HG02678 (cell line): ENCODE measurements at regions not wholly inside any gene's neighbourhood (a gene's known extent, or its start where the extent isn't known, plus 50 kb on each side); places are given as distances from the start of the nearest gene placed in this dataset.

Experiments
- ATAC-seq: cut with Tn5 transposase; IDR thresholded peaks from one replicate; pipeline ENCODE4 v1.9.1; 2021; ENCODE audit warnings: mild to moderate bottlenecking, moderate library complexity; ENCODE audit not compliant: unreplicated experiment

DNA sequence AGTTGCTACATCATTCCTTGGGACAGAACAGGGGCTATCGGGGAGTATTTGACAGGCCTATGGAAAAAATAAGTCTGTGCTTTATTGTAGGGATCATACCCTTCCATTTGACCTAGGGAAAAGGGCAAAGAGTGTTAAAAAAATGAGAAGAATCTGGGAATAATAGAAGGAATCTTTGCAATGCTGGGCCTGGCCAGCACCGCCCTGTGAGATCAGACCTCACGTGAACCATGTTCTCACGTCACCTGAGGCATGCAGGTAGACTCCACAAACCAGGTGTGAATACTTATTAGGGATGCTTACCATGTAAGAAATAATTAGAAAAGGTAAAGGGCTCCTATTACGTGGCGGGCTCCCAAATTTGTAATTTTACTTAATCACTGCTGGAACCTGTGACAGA is 177.5 kb upstream of the GATA6 start:
- ATAC-seq = no peak

DNA sequence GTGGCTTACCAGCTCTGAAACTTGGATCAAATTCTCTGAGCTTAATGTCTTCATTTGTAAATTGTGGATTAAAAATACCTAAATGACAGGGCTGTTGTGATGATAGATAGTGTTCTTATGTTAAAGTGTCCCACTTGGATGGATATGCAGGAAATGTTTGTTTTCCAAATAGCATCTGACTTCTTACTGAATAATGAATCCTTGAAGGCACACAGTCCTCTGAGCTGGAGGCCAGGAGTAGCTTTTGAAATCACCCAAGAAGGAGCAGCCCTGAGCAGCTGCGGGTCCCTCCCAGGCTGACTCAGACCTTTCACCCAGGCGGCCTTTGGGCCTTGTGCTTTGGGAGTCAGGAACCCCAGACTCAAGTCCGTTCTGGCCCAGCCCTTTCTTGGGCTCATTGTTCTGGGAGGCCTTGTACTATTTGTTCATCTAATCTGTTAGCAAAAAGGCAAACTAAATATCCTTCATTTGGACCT is 173.0 kb upstream of the GATA6 start:
- ATAC-seq = no peak

DNA sequence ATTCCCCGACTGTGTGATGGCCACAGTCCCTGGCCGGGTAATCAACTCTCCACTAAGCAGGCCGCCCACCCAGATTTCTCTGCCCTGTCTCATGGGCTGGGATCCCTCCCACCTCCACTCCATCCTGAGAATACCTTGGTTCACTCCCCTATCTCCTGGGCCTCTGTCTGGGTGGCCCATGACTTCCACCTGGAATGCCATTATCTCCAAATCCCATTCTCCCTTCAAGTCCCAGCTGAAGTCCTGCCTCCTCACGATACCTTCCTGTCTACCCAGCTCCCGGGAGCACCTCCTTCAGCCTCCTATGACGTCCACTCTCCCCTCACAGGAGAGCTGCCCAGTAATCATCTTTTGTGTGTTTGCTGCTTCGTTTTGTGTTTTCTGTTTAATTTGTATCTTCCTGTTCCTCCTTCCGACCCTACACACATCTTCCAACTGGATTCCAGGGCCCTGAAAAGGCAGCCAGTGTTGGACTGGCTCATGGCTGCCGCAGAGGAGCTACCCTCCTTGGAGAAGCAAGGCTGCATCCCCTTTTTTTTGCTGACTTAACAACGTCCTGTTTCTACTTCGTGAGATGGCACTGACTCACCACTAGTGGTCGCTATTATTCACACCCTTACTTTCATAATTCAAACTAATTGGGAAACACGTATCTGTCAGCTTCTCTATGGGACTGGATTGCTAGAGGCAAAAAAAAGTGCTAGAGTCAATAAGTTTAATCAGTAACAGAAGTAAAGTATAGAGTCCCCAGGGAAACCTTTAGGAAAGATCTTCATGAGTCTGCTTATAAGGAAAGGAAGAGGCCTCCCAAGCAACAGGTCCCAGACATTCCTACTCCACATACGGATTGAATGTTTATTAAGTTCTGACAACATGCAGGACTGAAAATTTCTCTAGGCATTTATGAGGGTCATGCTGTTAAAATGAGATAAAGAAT is 171.9 kb upstream of the GATA6 start:
- ATAC-seq = peak; percentile 66

DNA sequence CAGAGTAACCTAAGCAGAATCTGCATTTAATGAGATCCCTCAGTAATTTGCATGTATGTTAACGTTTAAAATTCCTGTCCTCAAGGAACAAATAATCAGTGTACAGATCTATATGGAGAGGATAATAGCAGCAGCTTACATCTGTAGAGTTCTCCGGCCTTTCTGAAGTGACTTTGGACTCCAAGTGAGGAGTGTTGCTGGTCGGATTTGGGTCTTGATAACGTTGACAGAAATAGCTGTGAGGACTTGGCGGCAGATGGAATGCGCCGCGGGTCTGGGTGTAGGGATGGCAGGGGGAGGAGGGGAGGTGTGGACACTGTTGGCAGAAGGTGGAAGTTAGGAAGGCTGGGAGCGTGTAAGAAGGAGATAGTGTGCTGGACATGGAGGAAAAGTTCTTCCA is 170.9 kb upstream of the GATA6 start:
- no peak for ATAC-seq

DNA sequence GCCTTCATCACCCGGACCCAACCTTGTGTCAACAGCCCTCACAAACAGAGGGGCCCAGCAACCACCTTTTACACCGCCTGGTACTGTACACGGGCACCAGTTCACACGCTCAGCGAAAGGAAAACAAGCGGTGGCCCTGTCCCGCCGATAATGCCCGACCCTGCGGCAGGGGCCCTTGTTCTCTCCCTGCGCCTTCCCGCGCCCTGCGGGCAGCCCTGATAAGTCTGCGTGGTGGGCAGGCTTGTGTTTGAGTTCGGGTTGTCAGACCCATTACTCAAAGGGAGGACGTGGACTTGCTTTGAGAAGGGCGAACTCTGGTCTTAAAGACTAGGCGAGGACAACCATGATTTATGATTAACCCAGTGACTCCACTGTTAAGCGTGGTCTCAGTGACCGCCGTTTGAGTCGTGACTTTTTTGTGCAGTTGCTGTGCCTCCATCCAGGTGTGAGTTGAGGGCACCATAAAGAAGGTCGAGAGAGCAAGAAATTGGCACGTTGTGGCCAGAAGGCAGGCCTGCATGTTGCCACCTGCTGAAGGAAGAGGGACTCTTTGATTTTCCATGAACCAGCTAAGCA is 167.4 kb upstream of the GATA6 start:
- no peak for ATAC-seq

DNA sequence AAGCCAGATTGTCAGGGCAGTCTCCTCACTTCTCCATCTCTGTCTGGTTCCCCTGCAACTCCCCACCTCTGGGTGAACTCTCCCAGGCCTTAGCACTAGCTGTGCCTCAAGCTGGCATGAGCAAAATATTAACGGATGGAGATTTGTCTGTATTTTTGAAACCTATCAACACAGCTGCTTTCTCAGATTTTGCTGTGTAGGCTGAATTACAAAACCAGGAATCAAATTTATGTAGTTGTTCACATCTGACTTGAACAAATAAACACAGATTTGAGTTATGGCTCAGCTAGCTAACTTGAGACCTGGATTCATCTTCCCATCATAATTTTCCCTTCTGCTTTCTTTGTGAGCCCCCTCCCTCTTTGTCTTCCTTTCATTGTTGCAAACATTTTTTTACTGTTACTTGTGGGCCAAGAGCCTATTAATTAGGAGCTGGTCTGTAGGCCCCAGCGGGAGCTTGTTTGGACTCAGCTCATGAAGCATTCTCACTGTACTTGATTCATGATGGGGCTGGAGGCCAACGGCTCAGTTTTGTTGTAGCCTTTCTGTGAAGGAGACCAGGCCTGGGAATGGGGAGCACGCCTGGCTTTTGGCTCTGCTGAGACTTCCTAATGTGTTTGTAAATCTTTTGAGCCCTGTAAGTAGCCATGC is 164.1 kb upstream of the GATA6 start:
- no peak for ATAC-seq

DNA sequence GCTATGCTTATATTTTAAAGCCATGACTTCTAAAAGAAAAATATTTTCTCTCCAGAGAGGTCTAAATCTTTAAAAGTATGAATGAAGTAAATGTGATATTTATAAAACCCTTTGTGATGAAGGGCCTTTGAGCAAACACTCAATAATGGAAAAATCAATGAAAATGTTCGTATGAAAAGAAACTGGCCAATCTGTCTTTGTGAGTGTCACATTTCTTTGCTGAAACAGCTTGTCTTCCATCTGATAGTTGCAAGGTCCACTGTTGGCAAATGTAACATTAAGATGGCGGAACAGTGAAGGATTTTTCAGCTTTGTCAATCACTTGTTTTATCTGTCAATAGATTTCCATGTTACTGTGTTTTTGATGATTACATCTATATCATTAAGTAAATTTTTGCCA is 162.9 kb upstream of the GATA6 start:
- no peak for ATAC-seq

DNA sequence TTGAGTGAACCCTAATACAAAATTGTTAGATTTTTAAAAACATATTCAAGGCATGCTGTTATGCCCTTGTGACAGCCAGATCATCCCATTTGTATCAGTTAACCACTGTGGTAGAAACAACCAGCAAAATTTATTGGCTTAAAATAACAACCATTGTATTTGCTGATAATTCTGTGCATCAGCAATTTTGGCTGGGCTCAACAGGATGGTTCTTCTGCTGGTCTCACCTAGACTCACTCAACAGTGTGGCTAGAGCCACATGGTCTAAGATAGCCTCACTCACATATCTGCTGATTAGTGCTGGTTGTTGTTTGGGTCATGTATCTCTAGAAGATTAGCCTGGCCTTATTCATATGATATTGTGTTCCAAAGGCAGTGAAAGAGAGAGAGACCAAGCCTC is 160.1 kb upstream of the GATA6 start:
- ATAC-seq = no peak

DNA sequence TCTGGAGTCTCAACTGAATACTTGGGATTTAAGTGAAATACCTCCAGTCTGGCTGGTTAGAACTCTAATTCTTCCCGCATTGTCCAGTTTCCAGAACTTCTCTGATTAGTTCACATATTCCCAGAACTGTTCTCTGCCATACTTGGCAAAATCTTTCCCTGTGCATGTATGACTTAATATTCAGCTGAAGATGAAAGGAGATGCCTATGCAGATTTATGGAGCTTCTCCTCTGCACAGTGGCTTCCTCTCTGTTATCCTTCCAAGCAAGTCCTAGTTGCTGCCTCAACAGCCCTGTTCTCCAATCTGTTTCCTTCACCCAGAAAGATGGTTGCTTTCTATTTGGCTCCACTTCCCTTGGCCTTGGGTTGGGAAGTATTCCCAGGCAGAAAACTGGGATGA is 155.4 kb upstream of the GATA6 start:
- no peak for ATAC-seq

DNA sequence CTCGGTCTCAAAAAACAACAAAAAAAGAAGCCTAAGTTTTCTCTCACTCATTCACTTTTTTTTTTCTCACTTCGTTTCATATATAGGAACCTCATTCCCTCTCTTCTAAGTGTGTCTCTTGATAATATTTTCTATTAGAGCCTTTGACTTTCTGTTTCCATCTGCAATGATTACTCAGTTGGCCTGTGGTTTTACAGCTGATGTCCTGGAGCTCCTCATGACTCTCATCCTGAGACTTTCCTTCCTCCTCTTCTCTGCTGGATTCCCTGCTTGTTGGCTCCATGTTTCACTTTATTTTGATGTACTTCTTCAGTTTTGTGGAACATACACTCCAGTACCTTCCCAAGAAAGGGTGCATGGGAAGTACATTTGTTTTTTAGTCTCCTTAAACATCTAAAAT is 154.2 kb upstream of the GATA6 start:
- ATAC-seq = no peak

DNA sequence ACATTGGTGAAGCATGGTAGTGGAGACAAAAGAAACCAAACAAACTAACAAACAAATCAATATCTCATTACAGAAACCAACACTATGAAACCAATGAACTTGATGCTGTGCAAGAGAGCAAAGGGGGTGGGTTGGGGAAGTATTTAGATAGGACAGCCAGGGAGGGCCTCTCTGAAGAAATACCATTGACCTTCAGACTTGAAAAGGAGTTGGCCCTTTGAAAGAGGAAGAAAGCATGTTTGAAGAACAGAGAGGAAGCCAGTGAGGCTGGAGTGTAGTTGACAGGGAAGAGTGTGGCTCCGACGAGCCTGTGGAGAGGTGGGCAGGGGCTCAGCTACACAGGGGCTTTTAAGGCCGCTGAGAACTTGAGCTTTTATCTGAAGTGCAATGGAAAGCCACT is 151.0 kb upstream of the GATA6 start:
- no peak for ATAC-seq

DNA sequence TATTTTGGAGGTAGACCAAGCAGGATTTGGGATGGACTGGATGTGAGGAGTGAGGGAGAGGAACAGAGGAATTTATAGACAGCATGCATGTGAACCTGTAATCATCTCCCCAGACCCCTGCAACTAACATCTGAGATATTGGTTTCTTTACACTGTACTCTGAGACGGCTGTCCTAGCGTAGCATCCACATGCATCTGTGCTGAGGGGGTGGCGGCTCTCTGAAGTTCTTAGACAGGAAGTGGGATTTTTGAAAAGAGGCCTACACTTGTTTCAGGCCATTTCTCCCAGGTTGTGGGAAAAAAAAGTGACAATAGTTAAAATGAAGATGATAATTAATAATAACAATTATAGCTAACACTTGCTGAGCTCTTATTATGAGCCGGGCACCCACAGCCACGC is 150.2 kb upstream of the GATA6 start:
- no peak for ATAC-seq

DNA sequence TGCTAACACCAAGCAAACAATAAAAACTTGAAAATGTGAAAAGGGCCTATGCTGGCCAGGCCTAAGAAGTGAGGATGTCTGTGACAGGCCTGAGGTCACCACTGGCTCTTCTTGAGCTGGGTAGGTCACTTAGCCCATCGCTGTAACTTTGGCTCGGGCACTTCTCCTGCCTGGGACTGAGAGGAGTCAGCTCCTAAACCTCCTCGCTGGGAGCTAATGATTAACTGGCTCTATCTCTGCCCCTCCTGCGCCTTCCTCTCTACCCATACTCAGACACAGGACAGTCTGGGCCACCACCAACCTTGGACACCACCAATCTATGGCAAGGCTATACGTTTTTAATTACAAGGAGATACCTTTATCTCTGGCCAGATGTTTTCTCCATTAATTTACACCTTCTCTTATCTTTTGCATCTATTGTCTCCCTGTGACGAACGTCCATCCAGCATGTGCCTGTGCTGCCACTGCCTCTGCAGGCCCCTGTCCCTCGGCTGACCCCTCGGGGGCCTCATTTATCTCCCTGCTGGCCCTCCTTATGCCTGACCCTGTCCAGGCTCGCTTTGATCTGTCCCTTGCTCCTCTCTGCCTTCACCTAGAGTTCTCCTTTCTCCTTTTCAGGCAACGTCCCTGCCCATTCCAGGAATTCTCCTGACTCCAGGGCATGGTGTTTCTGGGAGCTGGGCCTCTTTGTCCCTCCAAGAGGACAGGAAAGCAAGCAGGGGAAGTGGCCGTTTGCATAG is 149.1 kb upstream of the GATA6 start:
- no peak for ATAC-seq

DNA sequence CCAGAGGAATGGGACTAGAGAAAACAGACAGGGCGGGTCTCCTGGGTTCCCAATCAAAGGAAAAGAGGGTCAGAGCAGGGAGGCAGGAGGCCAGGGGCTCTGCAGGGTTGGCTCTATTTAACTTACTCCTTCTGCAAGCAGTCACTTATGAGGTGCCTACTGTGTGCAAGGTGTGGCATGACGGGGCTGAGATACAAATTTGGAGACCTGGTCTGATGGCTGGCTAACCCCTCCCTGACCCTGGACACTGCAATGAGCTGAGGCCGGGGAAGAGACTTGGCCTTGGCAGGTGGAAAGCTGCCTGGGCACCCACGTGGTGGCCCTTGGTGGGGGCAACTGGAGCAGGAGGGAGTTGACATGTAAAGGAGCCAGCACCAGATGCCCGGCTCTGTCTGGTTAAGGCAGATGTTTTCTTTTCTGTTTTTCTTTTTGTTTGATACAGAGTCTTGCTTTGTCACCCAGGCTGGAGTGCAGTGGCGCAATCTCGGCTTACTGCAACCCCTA is 148.5 kb upstream of the GATA6 start:
- no peak for ATAC-seq

DNA sequence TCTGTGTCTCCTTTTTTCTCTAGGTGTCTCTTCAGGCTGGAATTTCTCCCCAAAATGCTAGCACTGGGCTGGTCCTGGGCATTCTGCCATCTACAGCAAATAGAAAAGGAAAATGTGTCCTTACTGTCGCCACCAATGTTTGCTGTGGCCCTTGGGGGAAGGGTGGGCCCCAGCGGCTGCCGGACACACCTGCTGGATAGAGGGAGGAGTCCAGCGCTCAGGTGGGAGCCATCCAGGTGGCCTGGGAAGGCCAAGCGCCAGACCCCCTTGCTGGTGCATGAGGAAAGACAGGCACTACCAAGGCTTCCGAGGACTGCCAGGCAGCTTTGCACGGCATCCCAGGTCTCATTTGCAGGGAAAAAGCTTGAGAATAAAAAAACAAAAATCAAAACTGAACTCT is 147.7 kb upstream of the GATA6 start:
- no peak for ATAC-seq

DNA sequence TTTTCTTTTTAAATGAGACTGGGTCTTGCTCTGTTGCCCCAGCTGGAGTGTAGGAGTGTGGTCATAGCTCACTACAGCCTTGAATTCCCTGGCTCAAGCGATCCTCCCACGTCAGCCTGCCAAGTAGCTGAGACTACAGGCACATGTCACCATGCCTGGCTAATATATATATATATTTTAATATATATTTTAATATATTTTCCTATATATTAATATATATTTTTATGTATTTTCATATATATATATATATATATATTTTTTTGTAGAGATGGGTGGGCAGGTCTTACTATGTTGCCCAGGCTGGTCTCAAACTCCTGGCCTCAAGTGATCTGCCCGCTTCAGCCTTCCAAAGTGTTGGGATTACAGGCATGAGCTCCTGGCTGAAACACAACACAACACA is 144.5 kb upstream of the GATA6 start:
- no peak for ATAC-seq

DNA sequence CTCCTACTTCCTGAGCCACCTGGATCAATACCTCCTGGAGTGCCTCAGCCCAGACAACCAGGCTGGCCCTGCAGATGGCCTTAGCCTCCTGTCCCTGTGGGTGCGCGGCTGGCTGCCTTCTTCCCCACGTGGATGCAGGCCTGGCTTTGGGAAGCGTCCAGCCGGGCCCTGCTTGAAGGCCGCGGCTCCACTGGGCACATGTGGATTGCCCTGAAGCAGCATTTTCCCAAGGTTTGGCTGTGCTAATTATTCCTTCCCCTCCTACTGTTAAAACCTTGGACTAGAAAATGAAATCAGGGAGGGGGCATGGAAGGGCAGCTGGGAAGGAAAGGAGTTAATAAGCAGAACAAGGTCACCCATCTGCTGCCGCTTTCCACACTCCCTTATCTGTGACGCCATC is 143.0 kb upstream of the GATA6 start:
- ATAC-seq = no peak

DNA sequence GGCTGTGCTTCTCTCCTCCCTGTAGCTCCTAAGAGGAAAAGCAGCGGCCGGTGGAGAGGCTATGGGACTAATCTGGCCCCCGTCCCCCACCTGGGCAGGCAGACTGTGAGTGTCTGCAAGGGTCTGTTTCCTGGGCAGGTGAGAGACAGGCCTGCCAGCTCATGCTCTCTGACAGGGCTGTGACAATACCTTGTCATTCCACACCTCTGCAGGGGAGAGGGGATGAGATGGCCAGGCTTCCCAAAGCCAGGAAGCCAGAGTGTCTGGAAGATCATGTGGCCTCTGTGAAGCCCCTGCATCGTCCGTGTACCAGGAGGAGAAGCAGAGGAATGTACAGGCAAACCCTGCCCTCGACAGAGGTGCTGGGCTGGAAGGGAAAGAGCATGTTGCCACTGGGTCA is 142.5 kb upstream of the GATA6 start:
- ATAC-seq = no peak

DNA sequence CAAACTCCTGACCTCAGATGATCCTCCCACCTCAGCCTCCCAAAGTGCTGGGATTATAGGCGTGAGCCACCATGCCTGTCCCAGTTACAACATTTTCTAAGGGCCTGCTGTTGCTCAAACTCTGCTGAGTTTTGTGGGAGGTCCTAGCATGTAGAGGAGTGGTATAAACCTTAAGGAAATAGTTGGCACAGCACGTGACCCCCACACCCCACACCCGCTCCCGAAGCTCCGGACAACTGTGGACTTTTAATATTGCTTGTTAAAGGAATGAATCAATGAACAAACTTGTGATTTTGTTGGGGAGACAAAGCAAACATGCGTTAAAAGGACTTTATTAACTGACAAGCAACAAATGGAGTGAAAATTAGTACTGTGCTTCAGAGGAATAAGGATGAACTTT is 137.8 kb upstream of the GATA6 start:
- ATAC-seq = no peak

DNA sequence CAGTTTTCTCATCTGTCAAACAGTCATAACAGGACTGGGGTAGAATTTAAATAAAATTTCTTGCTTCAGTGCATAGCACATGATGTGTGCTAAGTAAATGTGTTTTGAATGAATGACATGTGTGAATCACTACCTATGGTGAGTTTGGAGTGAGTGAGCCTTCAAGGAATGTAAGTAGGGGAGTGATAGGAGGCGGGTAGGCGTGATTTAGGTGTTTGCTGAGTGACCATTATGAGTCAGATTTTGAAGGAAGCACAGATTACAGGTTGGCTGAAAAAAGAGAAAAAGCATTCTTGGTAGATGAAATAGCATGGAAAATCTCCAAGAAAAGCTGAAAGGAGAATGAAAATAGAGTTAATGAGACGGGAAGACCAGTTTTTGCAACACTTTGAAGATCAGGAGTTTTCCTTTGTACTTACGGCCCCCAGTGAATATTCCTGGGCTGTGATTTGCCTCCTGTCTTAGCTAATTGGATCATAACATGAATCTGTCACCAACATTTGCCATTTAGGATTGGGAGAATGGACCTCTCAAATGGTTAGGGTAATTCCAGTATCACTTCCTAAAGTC is 136.9 kb upstream of the GATA6 start:
- no peak for ATAC-seq

DNA sequence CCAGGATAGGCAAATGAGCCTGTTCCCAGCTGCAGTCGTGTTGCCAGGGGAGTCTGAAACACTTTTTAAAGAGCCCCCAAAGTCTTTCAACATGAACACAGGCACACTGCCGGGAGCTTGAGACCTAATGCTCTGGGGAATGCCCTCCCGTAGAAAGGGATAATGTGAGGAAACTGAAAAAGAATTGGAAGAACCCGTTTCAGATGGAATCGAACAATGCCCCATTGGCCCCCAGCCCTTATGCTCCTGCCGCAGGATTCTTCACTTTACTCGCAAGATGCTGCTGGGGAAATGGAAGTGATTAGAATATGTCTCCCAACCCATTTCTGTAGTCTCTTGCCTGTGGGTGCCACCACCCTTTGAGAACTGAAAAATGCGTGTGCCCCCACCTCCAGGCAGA is 136.3 kb upstream of the GATA6 start:
- no peak for ATAC-seq
